Activated CD4-positive, alpha-beta memory T cell treated with anti-CD3 and anti-CD28 coated beads, Interleukin-2, amount 10 ng/mL, durations not matched to agents 7 days and 5 days (primary cell): ENCODE measurements at regions not wholly inside any gene's neighbourhood (a gene's known extent, or its start where the extent isn't known, plus 50 kb on each side); places are given as distances from the start of the nearest gene placed in this dataset.

Experiments used
- CTCF ChIA-PET: fragments of 350-600 bp; sonication (Branson Sonifier 250); formaldehyde crosslinking; loops from one replicate; lab custom pipeline; 2021; ENCODE audit warnings: antibody characterized with exemption, inconsistent platforms; lab: Charles Lee
- POLR2A ChIA-PET: fragments of 350-600 bp; sonication (Branson Sonifier 250); formaldehyde crosslinking; loops from one replicate; lab custom pipeline; 2021; ENCODE audit warnings: antibody characterized with exemption; lab: Charles Lee
- DNase-seq: peaks from one replicate; pipeline ENCODE4 v3.0.0-alpha.2; 2020
- H3K27ac Mint-ChIP-seq: one replicate; pipeline ENCODE4 v1.8.0; 2021; ENCODE audit warnings: mild to moderate bottlenecking, mixed read lengths
- H3K27me3 Mint-ChIP-seq: one replicate; pipeline ENCODE4 v1.8.0; 2021; ENCODE audit warnings: mixed read lengths
- H3K36me3 Mint-ChIP-seq: one replicate; pipeline ENCODE4 v1.8.0; 2021; ENCODE audit warnings: low read depth, mixed read lengths
- H3K4me1 Mint-ChIP-seq: one replicate; pipeline ENCODE4 v1.8.0; 2021; ENCODE audit warnings: mixed read lengths
- H3K4me3 Mint-ChIP-seq: one replicate; pipeline ENCODE4 v1.8.0; 2021; ENCODE audit warnings: mild to moderate bottlenecking, mixed read lengths
- H3K9me3 Mint-ChIP-seq: one replicate; pipeline ENCODE4 v1.8.0; 2021; ENCODE audit warnings: mixed read lengths

GRCh38 chr5:31113666-31114350 is 79.7 kb upstream of the CDH6 start:
- Mint-ChIP-seq H3K4me3 (no peak overlapping the region), H3K9me3 (peaks cover 13% of the 10 kb centered on the region), H3K4me1 (no peaks in the 10 kb centered on the region), H3K36me3 (no peaks in the 10 kb centered on the region), H3K27me3 (no peaks in the 10 kb centered on the region), H3K27ac (no peak overlapping the region)
- ChIA-PET POLR2A (no interaction called here), CTCF (no interaction called here)
- no peak for DNase-seq

- ChIA-PET CTCF (no interaction called here), POLR2A (no interaction called here)
- Mint-ChIP-seq H3K9me3 (peaks cover 13% of the 10 kb centered on the region), H3K4me3 (no peak overlapping the region), H3K4me1 (no peaks in the 10 kb centered on the region), H3K27ac (no peak overlapping the region), H3K27me3 (no peaks in the 10 kb centered on the region), H3K36me3 (no peaks in the 10 kb centered on the region)
- DNase-seq, result no peak
Measured at GRCh38 chr5:31113101-31113500, 80.4 kb upstream of the CDH6 start.

- Mint-ChIP-seq H3K4me3 (no peak overlapping the region), H3K9me3 (peaks cover 10% of the 10 kb centered on the region), H3K4me1 (no peaks in the 10 kb centered on the region), H3K27me3 (no peaks in the 10 kb centered on the region), H3K27ac (no peak overlapping the region), H3K36me3 (no peaks in the 10 kb centered on the region)
- CTCF ChIA-PET, result no interaction called here
- DNase-seq, result no peak
- POLR2A ChIA-PET, result no interaction called here
Measured at GRCh38 chr5:31107091-31107518, 86.4 kb upstream of the CDH6 start.

GRCh38 chr5:31106691-31107090 is 86.8 kb upstream of the CDH6 start:
- no peaks in the 10 kb centered on the region for H3K27me3 Mint-ChIP-seq
- H3K4me3 Mint-ChIP-seq, result no peak overlapping the region
- H3K4me1 Mint-ChIP-seq, result no peaks in the 10 kb centered on the region
- peaks cover 9% of the 10 kb centered on the region for H3K9me3 Mint-ChIP-seq
- H3K27ac Mint-ChIP-seq, result no peak overlapping the region
- ChIA-PET CTCF (no interaction called here), POLR2A (no interaction called here)
- DNase-seq, result no peak
- H3K36me3 Mint-ChIP-seq, result no peaks in the 10 kb centered on the region

- Mint-ChIP-seq H3K4me3 (no peak overlapping the region), H3K9me3 (peaks cover 5% of the 10 kb centered on the region), H3K36me3 (no peaks in the 10 kb centered on the region), H3K27ac (no peak overlapping the region), H3K27me3 (no peaks in the 10 kb centered on the region), H3K4me1 (no peaks in the 10 kb centered on the region)
- DNase-seq, result no peak
- ChIA-PET POLR2A (no interaction called here), CTCF (no interaction called here)
Measured at GRCh38 chr5:31106278-31106677, 87.2 kb upstream of the CDH6 start.

- H3K27ac Mint-ChIP-seq, result no peak overlapping the region
- POLR2A ChIA-PET, result no interaction called here
- H3K27me3 Mint-ChIP-seq, result no peaks in the 10 kb centered on the region
- H3K9me3 Mint-ChIP-seq, result peaks cover 4% of the 10 kb centered on the region
- no peaks in the 10 kb centered on the region for H3K4me1 Mint-ChIP-seq
- no peak overlapping the region for H3K4me3 Mint-ChIP-seq
- CTCF ChIA-PET, result no interaction called here
- H3K36me3 Mint-ChIP-seq, result no peaks in the 10 kb centered on the region
- DNase-seq, result no peak
Measured at GRCh38 chr5:31104775-31105174, 88.7 kb upstream of the CDH6 start.

- Mint-ChIP-seq H3K36me3 (no peaks in the 10 kb centered on the region), H3K9me3 (no peaks in the 10 kb centered on the region), H3K27ac (no peak overlapping the region), H3K4me1 (no peaks in the 10 kb centered on the region), H3K27me3 (no peaks in the 10 kb centered on the region), H3K4me3 (no peak overlapping the region)
- ChIA-PET CTCF (no interaction called here), POLR2A (no interaction called here)
- no peak for DNase-seq
Measured at GRCh38 chr5:31100781-31101310, 92.6 kb upstream of the CDH6 start.

- no peaks in the 10 kb centered on the region for H3K27me3 Mint-ChIP-seq
- ChIA-PET POLR2A (no interaction called here), CTCF (no interaction called here)
Measured at GRCh38 chr5:31100047-31100575, 93.4 kb upstream of the CDH6 start.

GRCh38 chr5:31098811-31099210 is 94.7 kb upstream of the CDH6 start:
- ChIA-PET CTCF (no interaction called here), POLR2A (no interaction called here)
- DNase-seq, result no peak
- H3K36me3 Mint-ChIP-seq, result no peaks in the 10 kb centered on the region
- H3K4me1 Mint-ChIP-seq, result no peaks in the 10 kb centered on the region
- no peak overlapping the region for H3K27ac Mint-ChIP-seq
- H3K4me3 Mint-ChIP-seq, result no peak overlapping the region
- no peaks in the 10 kb centered on the region for H3K9me3 Mint-ChIP-seq
- no peaks in the 10 kb centered on the region for H3K27me3 Mint-ChIP-seq

More at GRCh38 chr5:31100047-31100575, 93.4 kb upstream of the CDH6 start:
- no peak overlapping the region for H3K27ac Mint-ChIP-seq
- no peaks in the 10 kb centered on the region for H3K9me3 Mint-ChIP-seq
- H3K36me3 Mint-ChIP-seq, result no peaks in the 10 kb centered on the region
- H3K4me1 Mint-ChIP-seq, result no peaks in the 10 kb centered on the region
- DNase-seq, result no peak
- H3K4me3 Mint-ChIP-seq, result no peak overlapping the region

GRCh38 chr5:31097851-31098250 is 95.6 kb upstream of the CDH6 start:
- H3K4me1 Mint-ChIP-seq, result no peaks in the 10 kb centered on the region
- CTCF ChIA-PET, result no interaction called here
- no peak overlapping the region for H3K27ac Mint-ChIP-seq
- H3K27me3 Mint-ChIP-seq, result no peaks in the 10 kb centered on the region
- no peak overlapping the region for H3K4me3 Mint-ChIP-seq
- peaks cover 2% of the 10 kb centered on the region for H3K9me3 Mint-ChIP-seq
- H3K36me3 Mint-ChIP-seq, result no peaks in the 10 kb centered on the region
- POLR2A ChIA-PET, result no interaction called here
- DNase-seq, result no peak

GRCh38 chr5:31096238-31096865 is 97.1 kb upstream of the CDH6 start:
- H3K4me1 Mint-ChIP-seq, result no peaks in the 10 kb centered on the region
- H3K4me3 Mint-ChIP-seq, result no peak overlapping the region
- H3K9me3 Mint-ChIP-seq, result peaks cover 2% of the 10 kb centered on the region
- POLR2A ChIA-PET, result no interaction called here
- CTCF ChIA-PET, result no interaction called here
- H3K27ac Mint-ChIP-seq, result no peak overlapping the region
- no peaks in the 10 kb centered on the region for H3K27me3 Mint-ChIP-seq
- no peaks in the 10 kb centered on the region for H3K36me3 Mint-ChIP-seq
- no peak for DNase-seq

GRCh38 chr5:31095796-31096195 is 97.7 kb upstream of the CDH6 start:
- DNase-seq, result no peak
- Mint-ChIP-seq H3K9me3 (peaks cover 2% of the 10 kb centered on the region), H3K27ac (no peak overlapping the region), H3K4me1 (no peaks in the 10 kb centered on the region), H3K36me3 (no peaks in the 10 kb centered on the region), H3K4me3 (no peak overlapping the region), H3K27me3 (no peaks in the 10 kb centered on the region)
- CTCF ChIA-PET, result no interaction called here
- POLR2A ChIA-PET, result no interaction called here

GRCh38 chr5:31091501-31091900 is 102.0 kb upstream of the CDH6 start:
- Mint-ChIP-seq H3K4me1 (no peaks in the 10 kb centered on the region), H3K36me3 (no peaks in the 10 kb centered on the region), H3K4me3 (no peak overlapping the region), H3K27ac (no peak overlapping the region), H3K27me3 (no peaks in the 10 kb centered on the region), H3K9me3 (peaks cover 5% of the 10 kb centered on the region)
- POLR2A ChIA-PET, result no interaction called here
- CTCF ChIA-PET, result no interaction called here
- DNase-seq, result no peak

GRCh38 chr5:31090467-31090866 is 103.0 kb upstream of the CDH6 start:
- Mint-ChIP-seq H3K36me3 (no peaks in the 10 kb centered on the region), H3K4me3 (no peak overlapping the region), H3K27ac (no peak overlapping the region), H3K27me3 (no peaks in the 10 kb centered on the region), H3K9me3 (peaks cover 5% of the 10 kb centered on the region), H3K4me1 (no peaks in the 10 kb centered on the region)
- no peak for DNase-seq
- CTCF ChIA-PET, result no interaction called here
- POLR2A ChIA-PET, result no interaction called here
